ENCODE measurements at regions not wholly inside any gene's neighbourhood (a gene's known extent, or its start where the extent isn't known, plus 50 kb on each side); places are given as distances from the start of the nearest gene placed in this dataset.

GRCh38 chr13:20348645-20349408, 116.7 kb upstream of the GJB6 start:
- H3K27ac ChIP-seq (replicated peaks in 1 of 4), result no peak overlapping the region
- H3K9me3 ChIP-seq, result no peaks in the 10 kb centered on the region
- WGBS, result 89% methylated on average over 8 of the region's 8 CpGs
- intact Hi-C loops (cut with DNase I), result no loop called here
- no peaks in the 10 kb centered on the region for H3K4me1 ChIP-seq
- no peaks in the 10 kb centered on the region for H3K27me3 ChIP-seq
- DNase-seq (ENCODE audit: extremely low spot score), result no peak
- no peak overlapping the region for H3K4me3 ChIP-seq
- no peak for TF ChIP-seq POLR2AphosphoS5 (IDR thresholded peaks at IDR 0.05)
- no peaks in the 10 kb centered on the region for H3K36me3 ChIP-seq

- no peak overlapping the region for H3K4me3 ChIP-seq
- no peak overlapping the region for H3K27ac ChIP-seq (replicated peaks in 1 of 4)
- no peaks in the 10 kb centered on the region for H3K9me3 ChIP-seq
- DNase-seq (ENCODE audit: extremely low spot score), result no peak
- no peaks in the 10 kb centered on the region for H3K4me1 ChIP-seq
- no peaks in the 10 kb centered on the region for H3K27me3 ChIP-seq
- no peak for TF ChIP-seq POLR2AphosphoS5 (IDR thresholded peaks at IDR 0.05)
- TF ChIP-seq POLR2A (IDR thresholded peaks at IDR 0.05; ENCODE audit: low read depth), result no peak
- TF ChIP-seq CTCF (IDR thresholded peaks at IDR 0.05), result no peak
- TF ChIP-seq EP300 (IDR thresholded peaks at IDR 0.05), result no peak
- intact Hi-C loops (cut with DNase I), result no loop called here
- H3K36me3 ChIP-seq, result no peaks in the 10 kb centered on the region
- WGBS, result 95% methylated on average over 10 of the region's 10 CpGs
Measured at GRCh38 chr13:20348018-20348417, 115.9 kb upstream of the GJB6 start.

GRCh38 chr13:20344836-20345490, 112.8 kb upstream of the GJB6 start:
- H3K4me3 ChIP-seq, result no peak overlapping the region
- no peaks in the 10 kb centered on the region for H3K36me3 ChIP-seq
- WGBS, result 81% methylated on average over 10 of the region's 10 CpGs
- no peak overlapping the region for H3K27ac ChIP-seq (replicated peaks in 1 of 4)
- no peaks in the 10 kb centered on the region for H3K9me3 ChIP-seq
- no peaks in the 10 kb centered on the region for H3K27me3 ChIP-seq
- H3K4me1 ChIP-seq, result peaks cover 0 to 4% (median 0%) of the 10 kb centered on the region in 4 donors
- TF ChIP-seq POLR2AphosphoS5 (IDR thresholded peaks at IDR 0.05), result no peak
- TF ChIP-seq POLR2A (IDR thresholded peaks at IDR 0.05; ENCODE audit: low read depth), result no peak
- TF ChIP-seq EP300 (IDR thresholded peaks at IDR 0.05), result no peak
- TF ChIP-seq CTCF (IDR thresholded peaks at IDR 0.05), result no peak
- intact Hi-C loops (cut with DNase I), result no loop called here
- DNase-seq (ENCODE audit: extremely low spot score), result no peak

GRCh38 chr13:20342311-20342710, 110.2 kb upstream of the GJB6 start:
- Histone ChIP-seq H3K9me3 (no peaks in the 10 kb centered on the region), H3K27ac (replicated peaks in 1 of 4) (no peak overlapping the region), H3K4me1 (peaks cover 0 to 5% (median 0%) of the 10 kb centered on the region in 4 donors), H3K4me3 (no peak overlapping the region), H3K36me3 (no peaks in the 10 kb centered on the region), H3K27me3 (no peaks in the 10 kb centered on the region)
- TF ChIP-seq EP300 (IDR thresholded peaks at IDR 0.05), result no peak
- no peak for TF ChIP-seq CTCF (IDR thresholded peaks at IDR 0.05)
- TF ChIP-seq POLR2A (IDR thresholded peaks at IDR 0.05; ENCODE audit: low read depth), result no peak
- TF ChIP-seq POLR2AphosphoS5 (IDR thresholded peaks at IDR 0.05), result no peak
- DNase-seq (ENCODE audit: extremely low spot score), result no peak
- intact Hi-C loops (cut with DNase I), result no loop called here
- WGBS, result 85% methylated on average over 3 of the region's 3 CpGs

GRCh38 chr13:20340759-20341171, 108.6 kb upstream of the GJB6 start:
- DNase-seq (ENCODE audit: extremely low spot score), result no peak
- intact Hi-C loops (cut with DNase I), result no loop called here
- WGBS, result 80% methylated on average over 5 of the region's 10 CpGs
- H3K9me3 ChIP-seq, result no peaks in the 10 kb centered on the region
- no peaks in the 10 kb centered on the region for H3K27me3 ChIP-seq
- no peaks in the 10 kb centered on the region for H3K36me3 ChIP-seq
- H3K4me1 ChIP-seq, result peaks cover 0 to 5% (median 0%) of the 10 kb centered on the region in 4 donors
- no peak for TF ChIP-seq POLR2A (IDR thresholded peaks at IDR 0.05; ENCODE audit: low read depth)
- no peak for TF ChIP-seq EP300 (IDR thresholded peaks at IDR 0.05)
- TF ChIP-seq CTCF (IDR thresholded peaks at IDR 0.05), result no peak
- TF ChIP-seq POLR2AphosphoS5 (IDR thresholded peaks at IDR 0.05), result no peak
- no peak overlapping the region for H3K27ac ChIP-seq (replicated peaks in 1 of 4)
- H3K4me3 ChIP-seq, result peak overlapping the region in 1 of 4 donors; percentile 20

Measured in esophagus muscularis mucosa (tissue), 4 donors.